SK-N-SH (cell line): ENCODE measurements at regions not wholly inside any gene's neighbourhood (a gene's known extent, or its start where the extent isn't known, plus 50 kb on each side); places are given as distances from the start of the nearest gene placed in this dataset.

Experiments used
- CTCF ChIA-PET: fragments of 300-600, 350-600 bp; formaldehyde crosslinking; extraction: SDS; loops from one replicate; lab custom pipeline; 2021; lab: Yijun Ruan, JAX
- POLR2A ChIA-PET: fragments of 350-600 bp; sonication (Branson Sonifier 250); formaldehyde crosslinking; extraction: SDS; loops from one replicate; lab custom pipeline; 2020; ENCODE audit warnings: antibody characterized with exemption, inconsistent platforms; lab: Yijun Ruan, JAX
- DNase-seq: peaks from one replicate; pipeline ENCODE4 v3.0.0; 2012
- H2AFZ ChIP-seq: fragments of 200-600 bp; sonication (generic); 2 replicates; pipeline ENCODE4 v1.8.1; 2016; ENCODE audit warnings: antibody characterized with exemption, mild to moderate bottlenecking, low read depth
- H3F3A ChIP-seq: fragments of 200-600 bp; sonication (generic); replicated peaks from 2 replicates; pipeline ENCODE3; 2016; ENCODE audit warnings: antibody characterized with exemption, mild to moderate bottlenecking; ENCODE audit not compliant: insufficient read depth
- H3K27ac ChIP-seq, 2 experiments: fragments of 200-500 bp in 1 of 2; fragments of 200-600 bp in 1 of 2; sonication (Bioruptor generic) in 1 of 2; sonication (generic), shearing (Covaris generic) in 1 of 2; 2 replicates each; pipeline versions ENCODE4 v1.5.1 to v1.6.1; 2014 to 2016; ENCODE audit warnings: low read depth in 2 of 2, inconsistent platforms in 1 of 2, low read length in 1 of 2, mild to moderate bottlenecking in 1 of 2, mixed read lengths in 1 of 2
- H3K27me3 ChIP-seq: fragments of 200-600 bp; sonication (generic), shearing (Covaris generic); 2 replicates; pipeline ENCODE4 v1.6.1; 2016; ENCODE audit warnings: mixed run types; ENCODE audit not compliant: insufficient read depth
- H3K36me3 ChIP-seq, 2 experiments: fragments of 200-500 bp in 1 of 2; fragments of 200-600 bp in 1 of 2; sonication (Bioruptor generic) in 1 of 2; sonication (generic) in 1 of 2; replicated peaks in 1 of 2; 2 replicates each; pipeline versions ENCODE3 to v1.5.1; 2014 to 2016; ENCODE audit warnings: low read length in 1 of 2, mild to moderate bottlenecking in 1 of 2; ENCODE audit not compliant: insufficient read depth in 2 of 2, control insufficient read depth in 1 of 2
- H3K4me1 ChIP-seq, 2 experiments: fragments of 200-500 bp in 1 of 2; fragments of 200-600 bp in 1 of 2; sonication (Bioruptor generic) in 1 of 2; sonication (generic), shearing (Covaris generic) in 1 of 2; 2 replicates each; pipeline versions ENCODE4 v1.5.1 to v1.6.1; 2014 to 2016; ENCODE audit warnings: low read depth in 1 of 2, low read length in 1 of 2, mixed run types in 1 of 2; ENCODE audit not compliant: insufficient read depth in 2 of 2, control insufficient read depth in 1 of 2
- H3K4me2 ChIP-seq: fragments of 200-600 bp; sonication (generic), shearing (Covaris generic); 2 replicates; pipeline ENCODE4 v1.6.1; 2017; ENCODE audit warnings: mixed run types
- H3K4me3 ChIP-seq, 2 experiments: fragments of 200-500 bp in 1 of 2; fragments of 200-600 bp in 1 of 2; sonication (Bioruptor generic) in 1 of 2; sonication (generic), shearing (Covaris generic) in 1 of 2; 2 replicates each; pipeline versions ENCODE4 v1.5.1 to v1.8.1; 2014 to 2016; ENCODE audit warnings: low read depth in 2 of 2, inconsistent platforms in 1 of 2, low read length in 1 of 2, mild to moderate bottlenecking in 1 of 2, mixed read lengths in 1 of 2, moderate library complexity in 1 of 2
- H3K79me2 ChIP-seq: fragments of 200-600 bp; sonication (generic); 2 replicates; pipeline ENCODE4 v1.8.1; 2017; ENCODE audit warnings: mild to moderate bottlenecking; ENCODE audit not compliant: insufficient read depth
- H3K9ac ChIP-seq: fragments of 200-600 bp; sonication (generic); 2 replicates; pipeline ENCODE4 v1.6.1; 2017; ENCODE audit warnings: mixed run types
- H3K9me2 ChIP-seq: fragments of 200-600 bp; sonication (generic); 2 replicates; pipeline ENCODE4 v1.6.1; 2017; ENCODE audit warnings: mixed run types
- H3K9me3 ChIP-seq: fragments of 200-600 bp; sonication (generic); 2 replicates; pipeline ENCODE4 v1.6.1; 2017; ENCODE audit warnings: mixed run types, mild to moderate bottlenecking, moderate library complexity
- H4K20me1 ChIP-seq: fragments of 200-600 bp; sonication (generic); 2 replicates; pipeline ENCODE4 v1.6.1; 2017; ENCODE audit warnings: mild to moderate bottlenecking, mixed run types; ENCODE audit not compliant: insufficient read depth
- EZH2phosphoT487 ChIP-seq: fragments of 200-600 bp; sonication (generic); IDR thresholded peaks from 2 replicates; pipeline ENCODE4 v1.6.1; 2017; ENCODE audit warnings: low read depth, mixed run types, mild to moderate bottlenecking, antibody characterized with exemption, moderate library complexity, borderline replicate concordance
- FOSL2 ChIP-seq: IDR thresholded peaks from 2 replicates; pipeline ENCODE4 v1.4.0; 2012; ENCODE audit warnings: low read depth, mild to moderate bottlenecking, moderate library complexity, borderline replicate concordance
- FOXM1 ChIP-seq: IDR thresholded peaks from 2 replicates; pipeline ENCODE4 v1.4.0; 2012; ENCODE audit warnings: low read depth, mild to moderate bottlenecking
- JUND ChIP-seq: IDR thresholded peaks from 2 replicates; pipeline ENCODE4 v1.4.0; 2012
- SMC3 ChIP-seq: IDR thresholded peaks from 2 replicates; pipeline ENCODE4 v1.6.1; 2012; ENCODE audit warnings: low read depth, low read length, improper control_type of control experiment
- WGBS: methylation state at CpG from one replicate; pipeline ENCODE4 v1.1.6; 2017; ENCODE audit warnings: low lambda C conversion rate; 5-methylcytosine and 5-hydroxymethylcytosine counted together
- TF ChIP-seq, protein P1 (sequence below): IDR thresholded peaks from 2 replicates; pipeline ENCODE4; 2012
- TF ChIP-seq, protein P2 (sequence below): IDR thresholded peaks from 2 replicates; pipeline ENCODE4 v1.4.0; 2012; ENCODE audit warnings: low read depth
- TF ChIP-seq, protein P3 (sequence below): IDR thresholded peaks from 2 replicates; pipeline ENCODE4 v1.4.0; 2012; ENCODE audit warnings: low read depth, borderline replicate concordance
- TF ChIP-seq, protein P4 (sequence below): IDR thresholded peaks from 2 replicates; pipeline ENCODE4 v1.6.1; 2012; ENCODE audit warnings: mild to moderate bottlenecking, low read depth, low read length, moderate library complexity

DNA sequence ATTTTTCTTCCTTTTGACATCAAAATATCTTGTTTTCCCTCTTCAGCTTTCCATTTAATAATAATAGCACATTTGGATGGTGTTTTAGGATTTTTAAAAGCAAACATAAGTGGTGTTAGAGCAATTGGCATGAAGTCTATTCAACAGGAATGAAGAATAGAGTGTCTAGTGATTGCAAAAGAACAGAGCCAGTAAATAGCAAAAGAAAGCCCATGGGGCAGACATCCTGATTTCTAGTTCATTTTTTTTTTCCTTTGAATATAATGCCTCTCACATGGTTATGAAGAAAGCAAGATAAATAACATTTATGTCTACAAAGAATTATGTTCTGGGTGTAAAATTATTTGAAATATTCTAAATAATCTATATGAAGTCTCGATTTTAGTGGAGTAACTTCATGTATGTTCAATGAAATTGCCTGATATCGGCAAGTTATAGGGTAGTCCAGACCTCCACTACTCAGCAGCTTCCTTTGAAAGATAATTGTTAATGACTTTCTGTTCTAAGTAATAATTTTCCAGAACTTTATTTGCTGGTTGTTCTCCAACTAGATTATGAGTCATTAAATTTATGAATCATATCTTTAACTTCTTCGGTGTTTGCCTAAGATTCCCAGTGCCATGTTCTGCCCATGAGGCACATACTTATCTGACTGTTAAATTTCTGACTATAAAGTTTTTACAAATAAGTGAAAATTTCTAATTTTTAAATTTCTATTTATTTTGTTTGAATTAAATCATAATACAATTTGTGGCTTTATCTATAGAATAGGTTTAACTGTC lies 587.9 kb downstream of the TLL1 start:
- H3F3A ChIP-seq, result peaks cover 13% of the 10 kb centered on the region
- POLR2A ChIA-PET, result no interaction called here
- 33% methylated on average over 3 of the region's 3 CpGs for WGBS
- H4K20me1 ChIP-seq, result no peaks in the 10 kb centered on the region
- no peak overlapping the region for H3K9ac ChIP-seq
- H3K4me1 ChIP-seq, result no peaks in the 10 kb centered on the region
- H3K4me2 ChIP-seq, result peak overlapping the region; percentile 25; the same call in 1 of the 2 replicates
- no peak for DNase-seq
- CTCF ChIA-PET, result interaction anchor here (1.6 kb wide), 1 partner anchor 30 kb away, joined by 3 read pairs; no protein-coding TSS in a partner anchor
- no peak overlapping the region; the same call in 1 of the 2 replicates for H2AFZ ChIP-seq
- peak overlapping the region in 1 of 2 experiments; percentile 59; a peak in 2 of 4 replicates for H3K27ac ChIP-seq
- TF ChIP-seq FOSL2 (peak; percentile 67; the same call in 1 of the 2 replicates), FOXM1 (no peak), JUND (peak; percentile 42)
- TF ChIP-seq, protein P1, sequence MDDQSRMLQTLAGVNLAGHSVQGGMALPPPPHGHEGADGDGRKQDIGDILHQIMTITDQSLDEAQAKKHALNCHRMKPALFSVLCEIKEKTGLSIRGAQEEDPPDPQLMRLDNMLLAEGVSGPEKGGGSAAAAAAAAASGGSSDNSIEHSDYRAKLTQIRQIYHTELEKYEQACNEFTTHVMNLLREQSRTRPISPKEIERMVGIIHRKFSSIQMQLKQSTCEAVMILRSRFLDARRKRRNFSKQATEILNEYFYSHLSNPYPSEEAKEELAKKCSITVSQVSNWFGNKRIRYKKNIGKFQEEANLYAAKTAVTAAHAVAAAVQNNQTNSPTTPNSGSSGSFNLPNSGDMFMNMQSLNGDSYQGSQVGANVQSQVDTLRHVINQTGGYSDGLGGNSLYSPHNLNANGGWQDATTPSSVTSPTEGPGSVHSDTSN, result 0 out of 2 replicates have a peak, but pooled peaks have one; percentile 8
- H3K36me3 ChIP-seq, result no peaks in the 10 kb centered on the region
- H3K27me3 ChIP-seq, result no peaks in the 10 kb centered on the region
- H3K9me3 ChIP-seq, result no peaks in the 10 kb centered on the region
- no peaks in the 10 kb centered on the region for H3K79me2 ChIP-seq
- H3K4me3 ChIP-seq, result no peak overlapping the region
- H3K9me2 ChIP-seq, result peaks cover 5% of the 10 kb centered on the region; the same call in 1 of the 2 replicates

DNA sequence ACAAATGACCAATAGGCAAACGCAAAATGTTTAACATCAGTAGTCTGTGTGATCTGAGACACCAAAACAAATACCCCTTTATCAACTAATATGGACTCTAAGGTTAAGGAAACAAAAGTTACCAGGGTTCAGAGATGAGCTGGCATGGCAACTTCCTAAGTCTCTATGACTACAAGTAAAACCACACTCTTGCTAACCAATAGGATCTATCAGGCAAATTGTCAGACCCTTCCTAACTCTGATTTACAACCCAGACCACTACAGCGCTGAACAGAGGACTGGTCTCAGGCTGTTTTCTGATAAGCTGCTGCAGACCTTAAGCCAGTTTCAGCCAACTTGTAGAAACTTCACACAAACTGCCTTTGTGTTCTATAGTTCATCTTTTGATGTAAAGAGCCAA lies 608.0 kb downstream of the TLL1 start:
- no peaks in the 10 kb centered on the region for H3K36me3 ChIP-seq
- H3K4me1 ChIP-seq, result no peaks in the 10 kb centered on the region
- no peak overlapping the region for H3K4me2 ChIP-seq
- H3K9ac ChIP-seq, result no peak overlapping the region
- H3K4me3 ChIP-seq, result no peak overlapping the region
- no peak overlapping the region for H3K27ac ChIP-seq
- DNase-seq, result no peak
- no peaks in the 10 kb centered on the region for H3K27me3 ChIP-seq
- TF ChIP-seq, protein P2, sequence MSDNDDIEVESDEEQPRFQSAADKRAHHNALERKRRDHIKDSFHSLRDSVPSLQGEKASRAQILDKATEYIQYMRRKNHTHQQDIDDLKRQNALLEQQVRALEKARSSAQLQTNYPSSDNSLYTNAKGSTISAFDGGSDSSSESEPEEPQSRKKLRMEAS, result no peak
- TF ChIP-seq SMC3, result no peak
- TF ChIP-seq, protein P3, sequence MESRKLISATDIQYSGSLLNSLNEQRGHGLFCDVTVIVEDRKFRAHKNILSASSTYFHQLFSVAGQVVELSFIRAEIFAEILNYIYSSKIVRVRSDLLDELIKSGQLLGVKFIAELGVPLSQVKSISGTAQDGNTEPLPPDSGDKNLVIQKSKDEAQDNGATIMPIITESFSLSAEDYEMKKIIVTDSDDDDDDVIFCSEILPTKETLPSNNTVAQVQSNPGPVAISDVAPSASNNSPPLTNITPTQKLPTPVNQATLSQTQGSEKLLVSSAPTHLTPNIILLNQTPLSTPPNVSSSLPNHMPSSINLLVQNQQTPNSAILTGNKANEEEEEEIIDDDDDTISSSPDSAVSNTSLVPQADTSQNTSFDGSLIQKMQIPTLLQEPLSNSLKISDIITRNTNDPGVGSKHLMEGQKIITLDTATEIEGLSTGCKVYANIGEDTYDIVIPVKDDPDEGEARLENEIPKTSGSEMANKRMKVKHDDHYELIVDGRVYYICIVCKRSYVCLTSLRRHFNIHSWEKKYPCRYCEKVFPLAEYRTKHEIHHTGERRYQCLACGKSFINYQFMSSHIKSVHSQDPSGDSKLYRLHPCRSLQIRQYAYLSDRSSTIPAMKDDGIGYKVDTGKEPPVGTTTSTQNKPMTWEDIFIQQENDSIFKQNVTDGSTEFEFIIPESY, result no peak
- TF ChIP-seq, protein P4, sequence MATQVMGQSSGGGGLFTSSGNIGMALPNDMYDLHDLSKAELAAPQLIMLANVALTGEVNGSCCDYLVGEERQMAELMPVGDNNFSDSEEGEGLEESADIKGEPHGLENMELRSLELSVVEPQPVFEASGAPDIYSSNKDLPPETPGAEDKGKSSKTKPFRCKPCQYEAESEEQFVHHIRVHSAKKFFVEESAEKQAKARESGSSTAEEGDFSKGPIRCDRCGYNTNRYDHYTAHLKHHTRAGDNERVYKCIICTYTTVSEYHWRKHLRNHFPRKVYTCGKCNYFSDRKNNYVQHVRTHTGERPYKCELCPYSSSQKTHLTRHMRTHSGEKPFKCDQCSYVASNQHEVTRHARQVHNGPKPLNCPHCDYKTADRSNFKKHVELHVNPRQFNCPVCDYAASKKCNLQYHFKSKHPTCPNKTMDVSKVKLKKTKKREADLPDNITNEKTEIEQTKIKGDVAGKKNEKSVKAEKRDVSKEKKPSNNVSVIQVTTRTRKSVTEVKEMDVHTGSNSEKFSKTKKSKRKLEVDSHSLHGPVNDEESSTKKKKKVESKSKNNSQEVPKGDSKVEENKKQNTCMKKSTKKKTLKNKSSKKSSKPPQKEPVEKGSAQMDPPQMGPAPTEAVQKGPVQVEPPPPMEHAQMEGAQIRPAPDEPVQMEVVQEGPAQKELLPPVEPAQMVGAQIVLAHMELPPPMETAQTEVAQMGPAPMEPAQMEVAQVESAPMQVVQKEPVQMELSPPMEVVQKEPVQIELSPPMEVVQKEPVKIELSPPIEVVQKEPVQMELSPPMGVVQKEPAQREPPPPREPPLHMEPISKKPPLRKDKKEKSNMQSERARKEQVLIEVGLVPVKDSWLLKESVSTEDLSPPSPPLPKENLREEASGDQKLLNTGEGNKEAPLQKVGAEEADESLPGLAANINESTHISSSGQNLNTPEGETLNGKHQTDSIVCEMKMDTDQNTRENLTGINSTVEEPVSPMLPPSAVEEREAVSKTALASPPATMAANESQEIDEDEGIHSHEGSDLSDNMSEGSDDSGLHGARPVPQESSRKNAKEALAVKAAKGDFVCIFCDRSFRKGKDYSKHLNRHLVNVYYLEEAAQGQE, result no peak
- no peak for TF ChIP-seq EZH2phosphoT487
- ChIA-PET CTCF (no interaction called here), POLR2A (no interaction called here)
- no peaks in the 10 kb centered on the region for H4K20me1 ChIP-seq
- H3K79me2 ChIP-seq, result no peaks in the 10 kb centered on the region
- no peaks in the 10 kb centered on the region for H3K9me2 ChIP-seq
- H2AFZ ChIP-seq, result peak overlapping the region; percentile 17; the same call in 1 of the 2 replicates
- 72% methylated on average over 2 of the region's 2 CpGs for WGBS
- H3K9me3 ChIP-seq, result no peaks in the 10 kb centered on the region
- no peaks in the 10 kb centered on the region for H3F3A ChIP-seq
